SK-N-SH treated with all-trans-retinoic acid at 6 μM for 48 hours (cell line): ENCODE measurements at regions not wholly inside any gene's neighbourhood (a gene's known extent, or its start where the extent isn't known, plus 50 kb on each side); places are given as distances from the start of the nearest gene placed in this dataset.

Experiments
- ATAC-seq: fragments of 200-7000 bp; cut with Tn5 transposase; 3 replicates; pipeline ENCODE4 v1.9.1; 2020; ENCODE audit warnings: mild to moderate bottlenecking, moderate library complexity
- ARNTL ChIP-seq: fragments of 450-650 bp; formaldehyde crosslinking; IDR thresholded peaks from 2 replicates; pipeline ENCODE4 v1.5.0; 2020; ENCODE audit warnings: low read depth, mild to moderate bottlenecking, moderate library complexity, borderline replicate concordance
- BACH2 ChIP-seq: fragments of 250-450 bp; sonication (Bioruptor Pico); IDR thresholded peaks from 2 replicates; pipeline ENCODE4 v1.9.0; 2021; ENCODE audit warnings: mild to moderate bottlenecking, borderline replicate concordance
- CSDC2 ChIP-seq: fragments of 250-450 bp; sonication (Bioruptor Pico); IDR thresholded peaks from 2 replicates; pipeline ENCODE4 v1.5.0; 2020; ENCODE audit warnings: mild to moderate bottlenecking, moderate library complexity
- CSRNP3 ChIP-seq: fragments of 250-450 bp; sonication (Bioruptor Pico); IDR thresholded peaks from 2 replicates; pipeline ENCODE4 v1.5.1; 2021; ENCODE audit warnings: mild to moderate bottlenecking, moderate library complexity
- ESRRG ChIP-seq: fragments of 250-450 bp; sonication (Bioruptor Pico); IDR thresholded peaks from 2 replicates; pipeline ENCODE4 v1.6.1; 2021; ENCODE audit warnings: mild to moderate bottlenecking
- GLIS3 ChIP-seq: fragments of 250-450 bp; sonication (Bioruptor Pico); IDR thresholded peaks from 2 replicates; pipeline ENCODE4 v1.5.0; 2020; ENCODE audit warnings: mild to moderate bottlenecking, moderate library complexity
- ISL1 ChIP-seq: fragments of 250-450 bp; sonication (Bioruptor Pico); IDR thresholded peaks from 2 replicates; pipeline ENCODE4 v2.1.2; 2022; ENCODE audit warnings: mild to moderate bottlenecking, moderate library complexity
- OSR1 ChIP-seq: fragments of 250-450 bp; sonication (Bioruptor Pico); IDR thresholded peaks from 2 replicates; pipeline ENCODE4 v1.8.0; 2022; ENCODE audit warnings: moderate library complexity, mild to moderate bottlenecking, inconsistent platforms
- PATZ1 ChIP-seq: fragments of 250-450 bp; sonication (Bioruptor Pico); IDR thresholded peaks from 2 replicates; pipeline ENCODE4 v1.8.0; 2020; ENCODE audit warnings: mild to moderate bottlenecking, moderate library complexity, borderline replicate concordance
- POU6F1 ChIP-seq: fragments of 250-450 bp; sonication (Bioruptor Pico); IDR thresholded peaks from 2 replicates; pipeline ENCODE4 v1.8.0; 2021; ENCODE audit warnings: low read depth, mild to moderate bottlenecking, moderate library complexity, borderline replicate concordance
- PPARA ChIP-seq: fragments of 250-450 bp; sonication (Bioruptor Pico); IDR thresholded peaks from 2 replicates; pipeline ENCODE4 v1.5.0; 2020; ENCODE audit warnings: mild to moderate bottlenecking, borderline replicate concordance
- RARB ChIP-seq: fragments of 250-450 bp; sonication (Bioruptor Pico); IDR thresholded peaks from 2 replicates; pipeline ENCODE4 v1.8.0; 2021; ENCODE audit warnings: mild to moderate bottlenecking, moderate library complexity
- SNAI2 ChIP-seq: fragments of 250-450 bp; sonication (Bioruptor Pico); IDR thresholded peaks from 2 replicates; pipeline ENCODE4 v1.5.0; 2020; ENCODE audit warnings: mild to moderate bottlenecking, moderate library complexity
- TOX ChIP-seq: fragments of 250-450 bp; sonication (Bioruptor Pico); IDR thresholded peaks from 2 replicates; pipeline ENCODE4 v1.8.0; 2021; ENCODE audit warnings: mild to moderate bottlenecking, moderate library complexity, borderline replicate concordance
- ZC3H10 ChIP-seq: fragments of 250-450 bp; sonication (Bioruptor Pico); IDR thresholded peaks from 2 replicates; pipeline ENCODE4 v1.5.1; 2021; ENCODE audit warnings: mild to moderate bottlenecking, moderate library complexity
- ZFP3 ChIP-seq: fragments of 250-450 bp; sonication (Bioruptor Pico); IDR thresholded peaks from 2 replicates; pipeline ENCODE4 v1.5.0; 2020; ENCODE audit warnings: mild to moderate bottlenecking, moderate library complexity
- ZFP30 ChIP-seq: fragments of 450-650 bp; formaldehyde crosslinking; IDR thresholded peaks from 2 replicates; pipeline ENCODE4 v1.5.0; 2022; ENCODE audit warnings: mild to moderate bottlenecking, moderate library complexity
- ZNF565 ChIP-seq: fragments of 450-650 bp; formaldehyde crosslinking; conservative IDR thresholded peaks from 2 replicates; pipeline ENCODE4 v1.5.0; 2020; ENCODE audit warnings: low read depth, mild to moderate bottlenecking, moderate library complexity
- ZNF70 ChIP-seq: fragments of 450-650 bp; formaldehyde crosslinking; IDR thresholded peaks from 2 replicates; pipeline ENCODE4 v1.5.0; 2020; ENCODE audit warnings: mild to moderate bottlenecking, moderate library complexity
- ZNF8 ChIP-seq: fragments of 450-650 bp; formaldehyde crosslinking; IDR thresholded peaks from 2 replicates; pipeline ENCODE4 v1.5.0; 2020; ENCODE audit warnings: mild to moderate bottlenecking, moderate library complexity
- TF ChIP-seq, protein P1 (sequence below): fragments of 250-450 bp; sonication (Bioruptor Pico); IDR thresholded peaks from 2 replicates; pipeline ENCODE4 v1.5.0; 2020; ENCODE audit warnings: mild to moderate bottlenecking, moderate library complexity

DNA sequence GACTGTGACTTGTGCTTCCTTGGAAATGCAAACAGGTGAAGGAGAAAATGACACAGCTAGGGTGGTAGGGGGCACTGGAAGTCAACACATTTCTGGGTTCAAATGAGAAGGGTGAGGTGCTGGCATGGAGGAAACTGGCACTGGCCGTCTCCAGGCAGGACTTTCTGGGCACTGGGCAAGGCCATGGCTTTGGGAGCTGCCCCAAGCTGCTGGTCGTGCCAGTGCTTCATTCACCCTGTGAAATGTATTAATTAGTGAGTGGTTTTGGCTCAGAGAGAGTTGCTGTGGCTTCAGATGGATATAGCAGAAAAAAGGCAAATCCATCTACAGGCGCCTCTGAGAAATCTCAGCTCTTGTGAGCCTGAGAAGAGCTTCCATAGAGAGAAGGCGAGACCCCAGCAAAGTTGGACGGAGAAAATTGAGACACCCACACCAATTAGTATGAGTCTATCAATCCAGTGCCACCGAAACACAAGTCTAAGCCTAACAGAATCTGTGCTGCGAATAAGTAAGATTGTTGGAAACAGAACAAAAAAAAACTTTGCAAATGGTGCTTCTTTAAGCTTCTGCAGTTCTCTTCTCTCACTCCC is 202.1 kb upstream of the TNP1 start:
- no peak for TF ChIP-seq POU6F1 (CRISPR knock-in tag)
- TF ChIP-seq ZNF565, result no peak
- no peak for TF ChIP-seq ZFP30 (CRISPR knock-in tag)
- TF ChIP-seq ZNF8 (CRISPR knock-in tag), result no peak
- TF ChIP-seq ISL1 (CRISPR knock-in tag), result no peak
- no peak for TF ChIP-seq PPARA (CRISPR knock-in tag)
- no peak for TF ChIP-seq GLIS3 (CRISPR knock-in tag)
- no peak for TF ChIP-seq ESRRG
- no peak for TF ChIP-seq ZC3H10
- no peak for TF ChIP-seq OSR1 (CRISPR knock-in tag)
- no peak for TF ChIP-seq TOX (CRISPR knock-in tag)
- TF ChIP-seq, protein P1, sequence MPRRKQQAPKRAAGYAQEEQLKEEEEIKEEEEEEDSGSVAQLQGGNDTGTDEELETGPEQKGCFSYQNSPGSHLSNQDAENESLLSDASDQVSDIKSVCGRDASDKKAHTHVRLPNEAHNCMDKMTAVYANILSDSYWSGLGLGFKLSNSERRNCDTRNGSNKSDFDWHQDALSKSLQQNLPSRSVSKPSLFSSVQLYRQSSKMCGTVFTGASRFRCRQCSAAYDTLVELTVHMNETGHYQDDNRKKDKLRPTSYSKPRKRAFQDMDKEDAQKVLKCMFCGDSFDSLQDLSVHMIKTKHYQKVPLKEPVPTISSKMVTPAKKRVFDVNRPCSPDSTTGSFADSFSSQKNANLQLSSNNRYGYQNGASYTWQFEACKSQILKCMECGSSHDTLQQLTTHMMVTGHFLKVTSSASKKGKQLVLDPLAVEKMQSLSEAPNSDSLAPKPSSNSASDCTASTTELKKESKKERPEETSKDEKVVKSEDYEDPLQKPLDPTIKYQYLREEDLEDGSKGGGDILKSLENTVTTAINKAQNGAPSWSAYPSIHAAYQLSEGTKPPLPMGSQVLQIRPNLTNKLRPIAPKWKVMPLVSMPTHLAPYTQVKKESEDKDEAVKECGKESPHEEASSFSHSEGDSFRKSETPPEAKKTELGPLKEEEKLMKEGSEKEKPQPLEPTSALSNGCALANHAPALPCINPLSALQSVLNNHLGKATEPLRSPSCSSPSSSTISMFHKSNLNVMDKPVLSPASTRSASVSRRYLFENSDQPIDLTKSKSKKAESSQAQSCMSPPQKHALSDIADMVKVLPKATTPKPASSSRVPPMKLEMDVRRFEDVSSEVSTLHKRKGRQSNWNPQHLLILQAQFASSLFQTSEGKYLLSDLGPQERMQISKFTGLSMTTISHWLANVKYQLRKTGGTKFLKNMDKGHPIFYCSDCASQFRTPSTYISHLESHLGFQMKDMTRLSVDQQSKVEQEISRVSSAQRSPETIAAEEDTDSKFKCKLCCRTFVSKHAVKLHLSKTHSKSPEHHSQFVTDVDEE (CRISPR knock-in tag), result no peak
- no peak for TF ChIP-seq ZNF70
- TF ChIP-seq RARB (CRISPR knock-in tag), result no peak
- no peak for ATAC-seq

DNA sequence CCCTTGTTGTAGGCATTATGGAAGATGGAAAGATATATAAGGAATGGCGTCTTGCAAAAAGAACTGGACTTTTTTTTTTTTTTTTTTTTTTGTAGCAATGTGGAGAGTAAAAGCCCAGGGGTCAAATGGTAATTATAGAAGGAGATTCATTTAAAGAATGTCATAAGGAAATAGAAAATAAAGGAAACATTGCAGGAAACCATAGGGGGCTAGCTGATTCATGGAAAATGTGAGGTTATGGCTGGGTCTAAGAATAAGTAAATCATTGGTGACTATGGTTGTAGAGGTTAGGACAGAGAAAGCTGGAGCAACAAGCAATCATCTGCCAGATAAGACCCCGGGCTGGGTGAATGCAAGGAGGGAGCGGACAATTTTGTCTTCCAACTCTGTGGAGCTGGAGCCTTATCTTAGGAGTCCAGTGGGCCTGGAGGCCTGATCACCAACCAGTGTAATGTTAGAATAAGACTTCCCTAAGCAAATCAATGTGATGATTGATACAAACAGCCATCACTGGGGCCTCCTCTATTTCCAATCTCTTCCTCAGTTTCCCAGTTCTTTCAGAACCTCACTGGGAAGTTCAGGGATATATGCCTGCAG is 201.2 kb upstream of the TNP1 start:
- no peak for ATAC-seq
- TF ChIP-seq ZFP30 (CRISPR knock-in tag), result no peak
- no peak for TF ChIP-seq ZC3H10
- no peak for TF ChIP-seq CSDC2 (CRISPR knock-in tag)
- no peak for TF ChIP-seq ARNTL (CRISPR knock-in tag)
- no peak for TF ChIP-seq ESRRG
- no peak for TF ChIP-seq RARB (CRISPR knock-in tag)
- TF ChIP-seq OSR1 (CRISPR knock-in tag), result no peak
- no peak for TF ChIP-seq CSRNP3 (CRISPR knock-in tag)
- no peak for TF ChIP-seq POU6F1 (CRISPR knock-in tag)
- TF ChIP-seq TOX (CRISPR knock-in tag), result no peak
- TF ChIP-seq BACH2 (CRISPR knock-in tag), result no peak

- no peak for ATAC-seq
Measured at GRCh38 chr2:217060516-217060915, 200.7 kb upstream of the TNP1 start.

More at GRCh38 chr2:217060516-217060915, 200.7 kb upstream of the TNP1 start:
- TF ChIP-seq ZNF565 (no peak), POU6F1 (CRISPR knock-in tag) (no peak), GLIS3 (CRISPR knock-in tag) (no peak), ESRRG (no peak), ARNTL (CRISPR knock-in tag) (no peak), RARB (CRISPR knock-in tag) (no peak), SNAI2 (CRISPR knock-in tag) (no peak), PATZ1 (CRISPR knock-in tag) (no peak), ZFP3 (no peak)
